Activated CD4-positive, alpha-beta T cell treated with anti-CD3 and anti-CD28 coated beads, Interleukin-2, Interleukin-4, amounts not matched to agents 100 ng/mL and 50 ng/mL, durations not matched to agents 16 hours and 8 hours (primary cell): ENCODE measurements at regions not wholly inside any gene's neighbourhood (a gene's known extent, or its start where the extent isn't known, plus 50 kb on each side); places are given as distances from the start of the nearest gene placed in this dataset.

Experiments used
- DNase-seq: peaks from one replicate; pipeline ENCODE4 v3.0.0-alpha.2; 2020; ENCODE audit warnings: low spot score

GRCh38 chr15:96266456-96266855 lies 64.0 kb upstream of the NR2F2 start:
- no peak for DNase-seq

- DNase-seq: no peak
Observed at GRCh38 chr15:96267463-96267862, 63.0 kb upstream of the NR2F2 start.

GRCh38 chr15:96268442-96269204 lies 61.9 kb upstream of the NR2F2 start:
- DNase-seq: no peak

GRCh38 chr15:96270581-96271172 lies 59.8 kb upstream of the NR2F2 start:
- no peak for DNase-seq

- no peak for DNase-seq
Observed at GRCh38 chr15:96272427-96272826, 58.1 kb upstream of the NR2F2 start.

GRCh38 chr15:96273317-96274086 lies 57.0 kb upstream of the NR2F2 start:
- no peak for DNase-seq

GRCh38 chr15:96274087-96274440 lies 56.4 kb upstream of the NR2F2 start:
- DNase-seq: no peak

- DNase-seq: no peak
Observed at GRCh38 chr15:96274698-96275097, 55.8 kb upstream of the NR2F2 start.

GRCh38 chr15:96276438-96277210 lies 53.9 kb upstream of the NR2F2 start:
- DNase-seq: no peak
